Fibroblast of skin of right biceps (primary cell): ENCODE measurements at regions not wholly inside any gene's neighbourhood (a gene's known extent, or its start where the extent isn't known, plus 50 kb on each side); places are given as distances from the start of the nearest gene placed in this dataset.
"Not testable (repeated sequence)": the region's sequence is repeated elsewhere in the genome, so short reads cannot be mapped to it uniquely, and the experiment has no call there.

ENCODE experiments used
- DNase-seq: peaks from one replicate; pipeline ENCODE4 v3.0.0-alpha.2; 2013

DNA sequence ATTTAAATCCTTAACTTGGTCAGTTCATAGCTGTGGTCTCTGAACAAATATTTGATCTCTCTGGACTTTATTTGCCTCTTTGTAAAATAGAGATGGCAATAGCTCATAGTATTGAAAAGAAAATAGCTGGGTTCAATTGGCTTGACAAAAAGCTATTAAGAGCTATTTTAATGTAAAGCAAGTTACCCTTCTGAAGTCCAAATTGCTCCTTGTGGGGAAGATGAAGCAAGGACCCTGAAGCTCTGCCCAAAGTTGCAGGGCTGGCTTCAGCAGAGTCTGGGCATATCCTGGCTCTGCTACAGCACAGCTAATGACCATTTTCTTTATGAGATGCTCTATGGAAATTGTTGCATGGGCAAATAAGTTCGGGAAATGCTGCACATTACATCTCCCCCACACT is 484.5 kb downstream of the TDRD3 start:
- no peak for DNase-seq

DNA sequence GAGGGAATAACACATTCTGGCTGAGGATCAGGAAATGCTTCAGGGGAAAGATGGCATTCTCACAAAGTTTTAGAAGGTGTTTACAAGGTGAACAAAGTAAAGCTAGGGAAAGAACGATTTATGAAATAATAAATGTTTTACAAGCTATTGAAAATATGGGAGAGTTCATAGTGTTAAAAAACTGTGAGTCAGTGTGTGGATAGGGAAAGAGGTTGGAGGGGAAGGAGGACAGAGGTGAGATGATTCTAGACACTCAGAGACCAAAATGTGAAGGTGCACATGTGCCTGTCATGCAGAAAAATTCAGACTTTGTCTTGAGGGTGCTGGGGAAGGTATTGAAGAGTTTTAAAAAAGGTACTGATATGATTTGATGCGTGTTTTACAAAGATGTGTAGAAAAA is 476.1 kb downstream of the TDRD3 start:
- no peak for DNase-seq

DNA sequence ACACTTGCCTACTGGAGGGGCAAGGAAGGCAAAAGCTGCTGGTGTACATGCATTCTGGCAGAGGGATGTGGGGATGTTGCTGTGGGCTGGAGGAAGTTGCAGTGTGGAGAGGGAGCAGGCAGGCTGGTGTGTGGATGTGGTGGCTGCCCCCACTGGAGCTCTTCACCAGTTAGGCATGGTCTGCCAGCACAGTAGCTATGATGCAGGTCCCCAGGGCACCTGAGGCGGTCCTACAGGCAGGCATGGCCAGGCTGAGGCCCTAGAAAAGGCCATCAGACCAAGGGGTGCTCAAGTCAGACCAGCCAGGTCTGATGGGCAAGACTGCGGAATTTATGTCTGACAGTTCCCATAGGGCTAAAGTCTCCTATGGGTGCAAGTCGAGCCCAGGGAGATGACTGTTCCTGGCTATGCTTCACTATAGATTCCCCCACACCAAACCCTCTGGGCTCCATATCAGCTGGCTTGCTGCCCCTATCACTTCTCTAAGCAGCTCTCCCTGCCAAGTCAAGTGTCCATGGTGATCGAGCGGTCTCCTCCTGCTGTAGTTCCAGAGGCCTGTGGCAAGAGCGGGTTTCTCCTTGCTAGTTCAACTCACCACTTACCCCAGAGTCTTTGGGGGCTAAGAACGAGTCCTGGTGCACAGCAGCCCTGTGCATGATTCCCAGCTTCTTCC is 473.1 kb downstream of the TDRD3 start:
- no peak for DNase-seq

DNA sequence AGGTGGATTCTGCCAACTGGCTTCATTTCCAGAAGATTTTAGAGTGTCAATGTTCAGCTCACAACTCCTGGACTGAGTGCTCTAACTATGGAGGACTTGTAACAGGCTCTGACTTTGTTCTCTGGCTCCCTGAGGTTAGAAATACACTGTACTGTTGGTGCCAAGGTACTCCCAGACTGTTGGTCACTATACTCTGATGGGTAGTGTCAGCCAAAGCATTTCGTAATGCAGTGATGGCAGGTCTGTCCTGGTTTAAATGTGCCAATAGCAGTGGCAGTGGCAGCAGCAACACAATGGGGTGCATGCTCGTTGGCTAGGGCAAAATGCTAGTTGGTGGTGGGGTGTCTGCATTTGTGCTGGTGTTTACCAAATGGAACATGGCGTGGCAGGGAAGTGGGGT is 472.2 kb downstream of the TDRD3 start:
- no peak for DNase-seq

DNA sequence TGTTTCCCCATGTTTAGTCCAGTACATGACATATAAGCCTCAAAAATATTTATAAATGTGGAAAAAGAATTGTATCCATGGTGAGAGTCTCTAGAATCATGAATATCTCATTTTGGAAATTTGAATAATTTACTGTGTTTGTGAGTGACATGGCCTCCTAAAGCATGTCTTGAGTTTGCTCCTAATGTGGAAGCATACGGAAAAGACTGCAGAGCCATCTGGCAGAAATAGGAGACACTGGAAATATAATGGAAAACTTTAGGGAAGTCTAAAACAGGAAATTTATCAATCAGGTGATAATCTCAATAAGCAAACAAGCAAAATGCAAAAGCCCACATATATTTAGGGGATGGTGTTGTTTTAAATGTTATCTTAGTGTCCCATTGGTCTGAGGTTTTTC is 465.0 kb downstream of the TDRD3 start:
- DNase-seq: no peak

DNA sequence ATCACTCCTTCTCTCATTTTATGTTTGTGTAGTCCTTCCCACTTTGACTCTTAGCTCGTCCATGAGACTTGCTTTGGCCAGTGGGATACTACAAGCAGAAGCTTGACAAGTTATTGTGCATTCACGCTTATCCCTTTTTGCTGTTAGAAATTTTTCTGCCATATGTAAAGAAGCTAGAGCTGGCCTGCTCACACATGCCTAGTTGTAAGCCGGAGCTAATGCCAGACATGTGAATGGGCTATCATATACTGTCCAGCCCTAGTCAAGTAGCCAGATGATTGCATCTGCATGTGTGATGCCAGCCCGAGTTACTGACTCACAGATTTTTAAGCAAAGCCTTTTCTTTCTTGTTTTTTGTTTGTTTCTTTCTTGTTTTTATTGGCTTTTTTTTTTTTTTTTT is 460.7 kb downstream of the TDRD3 start:
- no peak for DNase-seq

DNA sequence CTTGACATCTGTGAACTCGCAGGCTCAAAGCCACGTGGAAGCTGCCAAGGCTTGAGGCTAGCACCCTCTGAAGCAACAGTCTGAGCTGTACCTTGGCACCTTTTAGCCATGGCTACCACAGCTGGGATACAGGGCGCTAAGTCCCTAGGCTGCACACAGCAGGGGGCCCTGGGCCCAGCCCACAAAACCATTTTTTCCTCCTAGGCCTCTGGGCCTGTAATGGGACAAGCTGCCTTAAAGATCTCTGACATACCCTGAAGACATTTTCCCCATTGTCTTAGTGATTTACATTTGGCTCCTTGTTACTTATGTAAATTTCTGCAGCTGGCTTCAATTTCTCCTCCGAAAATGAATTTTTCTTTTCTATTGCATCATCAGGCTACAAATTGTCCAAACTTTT is 455.9 kb downstream of the TDRD3 start:
- no peak for DNase-seq

DNA sequence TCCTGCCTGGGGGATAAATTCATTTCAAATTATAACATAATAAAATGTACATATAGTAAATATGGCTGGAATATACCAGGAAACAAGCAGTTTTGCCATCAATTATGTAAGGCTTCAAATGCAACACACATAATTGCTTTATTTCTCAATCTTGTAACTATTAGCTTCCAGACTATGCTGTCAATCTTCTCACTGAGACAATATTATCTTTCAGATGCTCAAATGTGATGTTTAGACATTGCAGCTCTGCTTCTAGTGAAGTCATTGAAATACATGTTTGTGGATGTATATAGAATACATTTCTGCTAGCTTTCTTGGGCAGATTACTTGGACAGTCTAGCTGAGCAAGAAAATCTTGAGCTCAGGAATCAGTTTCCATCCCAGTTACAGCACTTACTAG is 454.4 kb downstream of the TDRD3 start:
- no peak for DNase-seq

DNA sequence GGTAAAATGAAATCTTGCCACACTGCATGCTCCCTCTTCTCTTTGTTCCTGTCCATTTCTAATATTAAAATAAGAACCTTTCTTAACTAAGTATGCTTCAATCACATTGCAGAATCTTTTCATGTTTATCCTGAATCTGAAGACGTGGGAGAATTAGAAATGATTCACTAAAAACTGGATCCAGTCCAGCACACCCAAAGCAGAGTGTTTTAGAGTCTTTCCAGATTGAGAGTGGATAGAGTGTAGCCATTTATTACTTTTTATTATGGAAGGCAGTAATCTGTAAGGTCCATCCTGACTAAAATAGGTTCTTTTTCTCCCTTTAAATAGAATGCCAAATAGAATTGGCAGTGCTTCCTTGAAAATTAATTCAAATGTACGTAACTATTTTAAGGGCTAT is 453.5 kb downstream of the TDRD3 start:
- DNase-seq: no peak

DNA sequence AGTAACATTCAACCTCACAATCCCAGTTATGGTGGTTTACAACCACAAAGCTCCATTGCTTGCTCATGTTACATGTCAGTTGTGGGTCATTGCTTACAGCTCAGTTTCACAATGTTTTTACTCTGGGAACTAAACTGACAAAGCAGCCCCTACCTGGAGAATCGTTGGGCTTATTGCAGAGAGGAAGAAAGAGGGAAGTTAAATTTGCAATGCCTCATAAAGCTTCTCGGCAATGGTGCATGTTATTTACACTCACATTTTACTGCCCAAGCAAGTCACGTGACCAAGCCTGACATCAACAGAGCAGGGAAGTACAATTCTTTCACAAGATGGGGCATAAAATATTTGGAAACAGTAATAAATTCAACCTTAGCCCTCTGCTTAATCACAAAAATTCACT is 441.6 kb downstream of the TDRD3 start:
- DNase-seq: peak; percentile 17

DNA sequence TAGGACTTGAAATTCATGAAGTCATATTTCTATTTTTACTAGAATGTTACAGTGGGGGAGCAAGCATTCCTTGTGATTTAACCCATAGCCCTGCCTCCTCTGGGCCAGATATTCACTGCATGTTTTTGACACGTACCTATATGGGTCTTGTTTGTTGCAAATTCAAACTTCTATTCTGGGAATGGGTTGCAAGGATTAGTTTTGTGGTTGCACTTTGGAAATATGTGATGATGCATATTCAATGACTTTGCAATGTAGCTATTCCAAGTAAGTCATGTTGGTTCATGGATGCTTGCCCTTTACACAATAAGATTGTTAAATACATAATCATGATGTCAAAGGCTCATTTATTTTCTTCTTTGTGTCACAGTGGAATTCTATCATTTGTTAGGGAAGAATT is 440.8 kb downstream of the TDRD3 start:
- DNase-seq: peak; percentile 62

DNA sequence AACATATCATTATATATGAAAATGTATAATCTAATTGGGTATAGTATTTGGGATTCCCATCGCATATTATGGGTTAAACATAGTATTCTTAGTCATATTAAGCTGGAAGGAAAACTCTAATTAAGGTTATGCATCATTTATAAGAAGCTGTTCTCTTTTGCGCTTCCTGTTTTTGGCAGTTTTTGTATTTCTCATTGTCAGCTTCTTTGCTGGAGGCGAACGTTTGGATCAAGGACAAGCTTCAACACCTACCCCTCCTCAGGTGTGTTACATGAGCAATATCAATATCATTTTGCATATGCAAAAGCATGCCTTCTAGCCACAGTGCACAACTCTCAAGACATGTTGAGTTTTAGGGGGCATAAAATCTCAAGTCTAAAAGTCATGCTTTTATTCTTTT is 439.8 kb downstream of the TDRD3 start:
- no peak for DNase-seq

DNA sequence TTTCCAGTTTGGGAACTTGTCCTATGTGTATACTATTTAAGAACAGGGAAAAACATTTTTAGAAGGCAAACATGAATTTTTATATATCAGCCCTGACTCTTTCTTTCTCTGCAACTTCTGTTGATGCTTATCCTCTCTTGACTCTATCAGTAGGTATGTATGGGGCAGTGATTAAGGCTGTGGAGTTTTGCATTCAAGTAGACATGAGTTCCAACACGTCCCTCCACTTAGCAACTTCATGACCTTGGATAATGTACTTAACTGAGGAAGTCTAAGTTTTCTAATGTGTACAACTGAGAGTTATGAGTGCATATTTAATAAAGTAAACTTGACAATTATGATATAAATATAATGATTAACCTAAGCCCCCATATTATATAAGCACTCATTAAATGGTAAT is 414.6 kb downstream of the TDRD3 start:
- DNase-seq: no peak

DNA sequence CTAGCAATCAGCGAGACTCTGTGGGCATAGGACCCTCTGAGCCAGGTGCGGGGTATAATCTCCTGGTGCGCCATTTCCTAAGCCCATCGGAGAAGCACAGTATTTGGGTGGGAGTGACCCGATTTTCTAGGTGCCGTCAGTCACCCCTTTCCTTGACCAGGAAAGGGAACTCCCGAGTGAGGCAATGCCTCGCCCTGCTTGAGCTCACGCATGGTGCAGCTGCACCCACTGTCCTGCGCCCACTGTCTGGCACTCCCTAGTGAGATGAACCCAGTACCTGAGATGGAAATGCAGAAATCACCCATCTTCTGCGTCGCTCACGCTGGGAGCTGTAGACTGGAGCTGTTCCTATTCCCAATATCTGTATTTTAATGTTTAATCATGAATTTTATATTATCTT is 408.6 kb downstream of the TDRD3 start:
- DNase-seq: not testable (repeated sequence)

DNA sequence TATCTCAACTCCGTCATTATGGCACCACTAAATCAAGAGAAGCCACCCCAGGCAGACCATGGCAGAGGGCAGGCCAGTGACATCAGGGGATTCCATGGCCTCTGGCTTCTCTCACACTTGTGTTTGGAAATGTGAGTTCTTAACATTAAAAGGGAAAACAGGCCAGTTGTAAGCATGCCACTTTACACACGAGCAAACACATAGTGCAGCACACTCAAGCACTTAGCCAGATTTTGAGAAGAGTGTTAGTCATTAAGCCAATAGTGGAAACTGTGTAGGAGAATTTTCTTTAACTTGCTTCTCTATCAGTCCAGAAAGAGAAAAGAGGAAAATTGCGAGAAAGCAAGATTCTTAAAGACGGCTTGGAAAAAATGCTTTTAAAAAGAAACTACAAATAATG is 401.5 kb downstream of the TDRD3 start:
- no peak for DNase-seq

DNA sequence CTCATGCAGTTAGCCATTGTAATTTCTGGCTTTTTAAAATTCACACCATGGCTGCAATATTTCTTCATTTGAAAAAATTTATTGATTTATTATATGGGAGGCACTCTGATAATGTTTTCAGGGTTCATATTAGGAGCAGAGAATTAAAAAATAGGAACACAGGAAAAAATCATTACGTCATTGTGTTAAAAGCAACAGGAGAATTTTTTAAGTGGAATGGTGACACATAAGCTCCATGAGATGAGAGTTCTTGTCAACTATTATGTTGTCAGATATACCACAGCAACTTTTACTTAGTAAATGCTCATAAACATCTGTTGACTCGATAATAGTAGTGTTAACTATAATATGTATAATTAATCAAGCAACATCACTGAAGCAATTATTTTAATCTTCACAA is 400.1 kb downstream of the TDRD3 start:
- no peak for DNase-seq

DNA sequence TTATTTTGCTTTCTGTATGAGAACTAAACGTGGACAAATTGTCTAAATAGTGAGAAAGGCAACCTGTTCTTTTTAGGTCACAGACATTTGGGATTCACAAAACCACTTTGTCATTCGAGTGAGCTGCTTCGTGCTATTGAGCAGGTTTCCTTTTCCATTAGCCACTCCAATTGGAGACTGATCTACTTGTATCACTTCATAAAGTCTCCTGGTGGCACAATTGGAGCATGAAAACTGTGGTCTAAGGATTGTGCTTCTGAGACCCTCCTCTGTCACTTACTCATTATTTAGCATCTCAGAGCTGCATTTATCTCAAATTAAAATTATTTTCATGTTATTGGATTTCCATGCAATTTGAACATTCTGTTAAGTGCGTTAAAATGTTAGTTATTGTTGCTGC is 397.7 kb downstream of the TDRD3 start:
- DNase-seq: no peak

DNA sequence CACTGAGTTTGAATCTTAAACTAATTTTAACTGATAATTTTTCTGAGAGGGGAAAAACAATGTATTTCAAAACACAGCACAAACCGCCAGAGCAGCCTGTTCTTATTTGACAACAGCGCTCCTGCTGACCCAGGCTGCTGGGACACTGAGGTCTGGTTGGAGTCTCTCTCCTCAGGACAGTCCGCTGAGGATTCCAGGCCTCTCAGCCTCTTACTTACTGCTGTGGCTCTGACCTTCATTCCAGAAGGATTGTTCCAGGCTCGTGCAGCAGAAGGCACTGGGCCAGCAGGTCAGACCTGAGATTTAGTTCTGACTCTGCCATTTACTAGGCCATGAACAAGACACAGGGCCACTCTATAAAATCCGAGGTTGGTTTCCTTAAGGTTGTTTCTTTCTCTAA is 393.6 kb downstream of the TDRD3 start:
- DNase-seq: no peak

DNA sequence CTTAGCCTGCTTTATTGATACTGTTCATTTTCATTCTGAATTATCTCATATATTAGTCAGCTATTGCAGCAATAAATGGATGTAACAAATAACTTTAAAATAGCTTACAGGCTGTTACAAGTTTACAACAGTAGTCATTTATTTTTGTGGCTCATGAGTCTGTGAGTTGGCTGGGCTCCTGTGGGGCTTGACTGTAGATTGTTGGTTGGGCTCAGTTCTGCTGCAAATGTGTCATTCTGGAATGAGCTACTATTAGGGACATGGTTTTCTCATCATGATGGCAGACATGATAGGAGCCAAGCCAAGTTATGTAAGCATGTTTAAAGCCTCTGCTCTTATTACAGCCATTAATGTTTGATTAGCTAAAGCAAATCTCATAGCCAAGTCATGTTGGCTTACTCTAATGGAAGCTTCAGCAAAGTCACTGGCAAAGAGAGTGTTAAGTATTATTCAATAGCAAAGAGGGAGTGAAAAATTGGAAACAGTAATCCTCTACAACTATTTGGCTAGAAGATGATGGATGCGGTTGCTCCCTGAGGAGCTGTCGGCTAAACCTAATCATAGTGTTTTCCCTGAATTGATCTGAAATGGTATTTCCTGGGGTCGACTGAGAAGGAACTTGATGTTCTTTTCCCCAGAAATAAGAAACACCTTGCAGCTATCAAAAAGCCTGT is 391.3 kb downstream of the TDRD3 start:
- peak; percentile 47 for DNase-seq

DNA sequence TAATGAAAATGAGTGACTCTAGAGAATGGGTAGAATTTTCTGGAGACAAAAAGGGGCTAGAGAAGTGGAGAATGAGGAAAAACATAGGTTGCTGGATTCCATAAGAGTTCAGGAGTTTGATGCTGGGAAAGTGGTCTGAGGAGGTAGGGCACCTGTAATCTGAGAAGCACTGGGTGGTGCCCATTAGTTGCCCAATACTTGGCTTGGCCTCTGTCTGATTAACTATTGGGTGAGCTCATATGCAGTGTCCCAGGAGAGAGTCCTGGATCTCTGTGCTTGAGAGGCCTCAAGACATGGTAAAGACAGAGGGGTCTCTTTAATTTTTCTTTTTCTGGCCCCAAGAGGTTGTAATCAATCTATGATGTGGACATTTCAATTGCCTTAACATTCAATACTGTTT is 390.1 kb downstream of the TDRD3 start:
- no peak for DNase-seq

DNA sequence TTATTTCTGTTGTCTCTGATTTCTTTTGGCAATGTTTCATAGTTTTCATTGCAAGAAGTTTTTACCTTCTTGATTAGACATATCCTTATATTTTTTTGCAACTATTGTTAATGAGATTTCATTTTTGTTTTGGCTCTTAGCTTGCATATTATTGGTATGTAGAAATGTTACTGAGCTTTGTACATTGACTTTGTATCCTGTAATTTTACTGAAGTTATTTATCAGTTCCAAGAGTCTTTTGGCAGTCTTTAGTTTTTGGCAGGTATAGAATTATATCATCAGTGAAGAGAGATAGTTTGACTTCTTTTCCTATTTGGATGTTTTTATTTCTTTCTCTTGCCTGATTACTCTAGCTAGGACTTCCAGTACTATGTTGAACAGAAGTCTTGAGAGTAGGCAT is 375.7 kb downstream of the TDRD3 start:
- DNase-seq: no peak

DNA sequence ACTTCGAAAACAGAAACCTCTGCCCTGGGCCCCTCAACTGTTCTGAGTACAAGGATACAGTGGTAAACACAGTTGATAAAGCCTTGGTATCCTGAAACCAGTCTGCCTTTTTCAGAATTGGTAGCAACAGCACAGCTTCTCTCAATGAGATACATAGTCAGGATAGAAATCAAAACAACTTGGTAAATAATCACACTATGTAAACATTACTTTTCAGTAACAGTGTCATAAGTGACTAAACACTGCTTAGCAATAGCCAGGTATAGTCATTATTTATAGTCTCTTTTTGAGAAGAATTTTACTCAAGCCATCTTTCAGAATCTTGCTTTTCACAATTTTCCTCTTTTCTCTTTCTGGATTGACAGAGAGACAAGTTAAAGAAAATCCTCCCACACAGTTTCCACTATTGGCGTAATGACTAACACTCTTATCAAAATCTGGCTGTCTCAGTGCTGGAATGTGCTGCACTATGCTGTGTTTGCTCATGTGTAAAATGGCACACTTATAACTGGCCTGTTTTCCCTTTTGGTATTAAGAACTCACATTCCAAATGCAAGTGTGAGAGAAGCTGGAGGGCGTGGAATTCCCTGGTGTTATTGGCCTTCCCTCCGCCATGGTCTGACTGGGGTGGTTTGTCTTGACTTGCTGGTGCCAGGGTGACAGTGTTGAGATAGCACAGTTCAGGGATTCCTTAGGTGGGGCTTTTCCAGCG is 368.8 kb downstream of the TDRD3 start:
- no peak for DNase-seq

DNA sequence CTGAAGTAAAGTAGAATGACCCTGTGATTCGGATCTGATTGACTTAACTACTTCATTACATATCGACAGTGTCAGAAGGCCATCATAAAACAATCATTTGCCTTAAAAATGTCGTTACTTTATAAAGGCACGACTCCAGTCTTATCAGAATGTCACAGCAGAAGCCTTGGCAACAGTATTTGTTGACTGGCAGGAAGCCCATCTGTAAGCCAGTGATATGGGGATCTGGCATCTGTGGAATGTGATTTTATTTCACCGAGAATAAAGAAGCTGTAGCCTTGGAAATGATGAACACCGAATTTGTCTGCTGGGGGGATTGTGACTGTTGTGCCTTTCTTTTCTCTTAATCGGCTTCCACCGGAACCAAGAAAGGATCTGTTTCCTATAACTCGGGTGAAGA is 362.5 kb downstream of the TDRD3 start:
- DNase-seq: peak; percentile 12

DNA sequence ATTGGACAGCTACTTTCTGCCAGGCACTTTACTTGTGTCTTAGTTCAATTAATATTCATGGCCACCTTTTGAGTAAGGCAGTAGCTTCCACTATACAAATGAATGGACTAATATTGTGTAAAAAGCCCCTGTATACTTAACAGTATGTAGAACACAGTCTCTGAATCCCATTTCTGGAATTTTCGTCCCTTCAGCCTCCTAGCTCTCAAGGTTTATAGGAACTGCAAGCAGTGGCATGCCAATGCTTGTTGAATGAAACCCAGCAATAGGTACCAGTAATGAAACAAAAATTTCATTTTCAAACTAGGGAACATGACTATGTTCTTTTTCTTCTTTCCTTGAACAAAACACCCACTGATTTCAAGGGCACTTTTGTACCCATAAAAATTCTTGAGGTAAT is 361.6 kb downstream of the TDRD3 start:
- no peak for DNase-seq
